Parathyroid adenoma (tissue), 2 donors: ENCODE measurements at regions not wholly inside any gene's neighbourhood (a gene's known extent, or its start where the extent isn't known, plus 50 kb on each side); places are given as distances from the start of the nearest gene placed in this dataset.

Source experiments
- H2AFZ ChIP-seq: fragments of 300-600 bp; sonication (generic); one replicate; pipeline ENCODE4 v1.7.0; 2017; ENCODE audit warnings: antibody characterized with exemption, mild to moderate bottlenecking
- H3K27ac ChIP-seq: fragments of 300-600 bp; sonication (generic); one replicate; pipeline ENCODE4 v1.7.0; 2017
- H3K27me3 ChIP-seq: fragments of 300-600 bp; sonication (generic); one replicate; pipeline ENCODE4 v1.7.0; 2017; ENCODE audit warnings: low read length; ENCODE audit not compliant: control insufficient read depth, insufficient read depth
- H3K36me3 ChIP-seq: fragments of 300-600 bp; sonication (generic); one replicate; pipeline ENCODE4 v1.7.0; 2017; ENCODE audit warnings: low read length; ENCODE audit not compliant: control insufficient read depth, insufficient read depth
- H3K4me1 ChIP-seq: fragments of 300-600 bp; sonication (generic); one replicate; pipeline ENCODE4 v1.7.0; 2017; ENCODE audit warnings: control low read depth
- H3K4me2 ChIP-seq: fragments of 300-600 bp; sonication (generic); one replicate; pipeline ENCODE4 v1.7.0; 2017; ENCODE audit warnings: low read length
- H3K4me3 ChIP-seq: fragments of 300-600 bp; sonication (generic); one replicate; pipeline ENCODE4 v1.7.0; 2017; ENCODE audit warnings: low read depth, low read length
- H3K79me2 ChIP-seq: fragments of 300-600 bp; sonication (generic); one replicate; pipeline ENCODE4 v1.7.0; 2017; ENCODE audit warnings: control low read depth
- H3K9ac ChIP-seq: fragments of 300-600 bp; sonication (generic); one replicate; pipeline ENCODE4 v1.7.0; 2017; ENCODE audit warnings: mild to moderate bottlenecking
- H3K9me3 ChIP-seq: fragments of 300-600 bp; sonication (generic); one replicate; pipeline ENCODE4 v1.7.0; 2017; ENCODE audit warnings: low read length; ENCODE audit not compliant: control insufficient read depth
- CTCF ChIP-seq: fragments of 300-600 bp; sonication (generic); IDR thresholded peaks from one replicate; pipeline ENCODE4 v1.7.0; 2017; ENCODE audit warnings: antibody characterized with exemption, mild to moderate bottlenecking
- donor health status: primary hyperparathyroidism.

DNA sequence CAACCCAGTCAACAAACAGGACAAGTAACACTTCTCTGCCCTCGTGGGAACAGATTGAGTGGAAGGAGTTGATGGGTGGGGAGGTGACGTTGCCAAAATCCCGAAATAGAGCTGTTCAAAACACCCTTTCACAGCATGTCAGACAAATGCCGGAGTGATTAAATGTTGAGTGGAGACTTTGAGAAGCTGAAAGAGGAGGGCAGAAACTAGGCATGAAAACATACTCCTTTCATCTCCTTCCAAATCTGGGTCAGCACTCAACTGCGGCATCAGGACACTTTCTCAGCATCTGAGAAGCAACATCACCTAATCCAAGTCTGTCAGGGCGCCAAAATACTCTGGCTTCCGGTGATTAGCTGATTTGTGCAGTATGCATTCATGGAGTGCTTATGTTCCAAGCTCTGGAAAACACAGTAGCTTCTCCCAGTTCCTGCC lies 51.5 kb upstream of the MRI1 start:
- Histone ChIP-seq H3K27me3 (no peaks in the 10 kb centered on the region), H3K9me3 (no peaks in the 10 kb centered on the region), H3K36me3 (no peaks in the 10 kb centered on the region), H3K4me1 (no peaks in the 10 kb centered on the region), H3K79me2 (no peaks in the 10 kb centered on the region), H3K4me2 (no peak overlapping the region), H3K9ac (no peak overlapping the region), H2AFZ (no peak overlapping the region), H3K27ac (no peak overlapping the region), H3K4me3 (no peak overlapping the region)
- no peak for TF ChIP-seq CTCF

GRCh38 chr19:13707915-13708314 lies 56.4 kb upstream of the MRI1 start:
- Histone ChIP-seq H3K4me1 (no peaks in the 10 kb centered on the region), H3K4me3 (no peak overlapping the region), H3K36me3 (no peaks in the 10 kb centered on the region), H2AFZ (no peak overlapping the region), H3K27ac (no peak overlapping the region), H3K4me2 (no peak overlapping the region), H3K9ac (no peak overlapping the region), H3K27me3 (no peaks in the 10 kb centered on the region), H3K79me2 (no peaks in the 10 kb centered on the region), H3K9me3 (no peaks in the 10 kb centered on the region)
- no peak for TF ChIP-seq CTCF

DNA sequence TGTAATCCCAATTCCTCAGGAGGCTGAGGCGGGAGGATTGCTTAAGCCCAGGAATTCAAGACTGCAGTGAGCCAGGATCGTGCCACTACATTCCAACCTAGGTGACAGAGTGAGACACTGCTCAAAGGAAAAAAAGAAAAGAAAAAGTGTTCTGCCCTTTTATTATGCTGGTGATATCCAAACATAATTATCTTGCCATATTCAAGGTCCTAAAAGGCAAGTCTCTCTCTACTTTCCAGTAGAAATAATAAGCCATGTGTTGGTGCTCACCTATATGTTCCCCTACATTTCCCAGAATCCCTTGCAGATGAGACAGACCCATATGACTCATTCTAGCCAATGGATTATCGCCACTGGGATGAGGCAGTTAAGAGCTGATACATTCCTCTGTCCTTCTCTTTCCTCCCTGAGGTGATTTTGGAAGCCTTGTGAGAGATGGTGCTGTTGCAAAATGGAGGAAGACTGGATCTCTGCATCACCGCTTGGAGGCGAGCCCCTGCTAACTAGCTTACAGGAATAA lies 58.3 kb upstream of the MRI1 start:
- H3K4me1 ChIP-seq: no peaks in the 10 kb centered on the region
- H3K4me2 ChIP-seq: no peak overlapping the region
- TF ChIP-seq CTCF: no peak
- H3K4me3 ChIP-seq: no peak overlapping the region
- H3K9me3 ChIP-seq: no peaks in the 10 kb centered on the region
- no peaks in the 10 kb centered on the region for H3K36me3 ChIP-seq
- H3K27me3 ChIP-seq: no peaks in the 10 kb centered on the region
- H3K79me2 ChIP-seq: no peaks in the 10 kb centered on the region
- H2AFZ ChIP-seq: no peak overlapping the region
- H3K27ac ChIP-seq: no peak overlapping the region
- no peak overlapping the region for H3K9ac ChIP-seq

- Histone ChIP-seq H3K27ac (no peak overlapping the region), H3K4me3 (no peak overlapping the region), H2AFZ (no peak overlapping the region), H3K36me3 (no peaks in the 10 kb centered on the region), H3K79me2 (no peaks in the 10 kb centered on the region), H3K9me3 (no peaks in the 10 kb centered on the region), H3K4me2 (no peak overlapping the region), H3K9ac (no peak overlapping the region), H3K27me3 (no peaks in the 10 kb centered on the region), H3K4me1 (no peaks in the 10 kb centered on the region)
- TF ChIP-seq CTCF: no peak
Measured at GRCh38 chr19:13705201-13705600, 59.1 kb upstream of the MRI1 start.

DNA sequence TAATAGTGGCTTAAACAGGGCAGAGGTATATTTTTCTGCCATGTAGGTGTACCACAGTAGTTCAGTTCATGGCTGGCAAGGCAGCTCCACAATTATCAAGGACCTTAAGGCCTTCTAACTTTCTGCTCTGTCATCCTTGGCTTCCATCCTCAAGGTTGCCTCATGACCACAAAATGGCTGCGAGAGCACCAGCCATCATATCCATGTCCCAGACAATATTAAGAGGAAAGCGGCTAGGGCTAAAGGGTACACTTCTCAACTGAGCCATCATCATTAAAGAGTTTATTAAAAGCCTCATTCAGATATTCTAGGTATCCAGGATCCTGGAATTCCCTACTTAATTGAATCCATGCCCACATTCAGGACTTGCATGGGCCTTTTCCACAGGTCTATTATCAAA lies 62.7 kb upstream of the MRI1 start:
- Histone ChIP-seq H3K4me1 (no peaks in the 10 kb centered on the region), H3K27ac (no peak overlapping the region), H3K9ac (no peak overlapping the region), H3K9me3 (no peaks in the 10 kb centered on the region), H3K36me3 (no peaks in the 10 kb centered on the region), H3K4me2 (no peak overlapping the region), H3K27me3 (no peaks in the 10 kb centered on the region), H2AFZ (no peak overlapping the region), H3K4me3 (no peak overlapping the region), H3K79me2 (no peaks in the 10 kb centered on the region)
- TF ChIP-seq CTCF: no peak
